ENCODE measurements at regions not wholly inside any gene's neighbourhood (a gene's known extent, or its start where the extent isn't known, plus 50 kb on each side); places are given as distances from the start of the nearest gene placed in this dataset.
"Not testable (repeated sequence)": the region's sequence is repeated elsewhere in the genome, so short reads cannot be mapped to it uniquely, and the experiment has no call there.

GRCh38 chr18:38198956-38199355 is 633.4 kb upstream of the CELF4 start:
- FAIRE-seq (no peak), DNase-seq (ENCODE audit: low spot score) (no peak)

GRCh38 chr18:38198526-38198925 is 632.9 kb upstream of the CELF4 start:
- FAIRE-seq: no peak

GRCh38 chr18:38186491-38186890 is 620.9 kb upstream of the CELF4 start:
- DNase-seq (ENCODE audit: low spot score) (no peak), FAIRE-seq (no peak)

More at GRCh38 chr18:38198526-38198925, 632.9 kb upstream of the CELF4 start:
- no peak for DNase-seq (ENCODE audit: low spot score)

GRCh38 chr18:38174594-38174993 is 609.0 kb upstream of the CELF4 start:
- no peak for FAIRE-seq
- no peak for DNase-seq (ENCODE audit: low spot score)

GRCh38 chr18:38174173-38174572 is 608.6 kb upstream of the CELF4 start:
- FAIRE-seq: no peak
- no peak for DNase-seq (ENCODE audit: low spot score)

- FAIRE-seq (no peak), DNase-seq (ENCODE audit: low spot score) (no peak)
Observed at GRCh38 chr18:38170845-38171244, 605.2 kb upstream of the CELF4 start.

- FAIRE-seq (no peak), DNase-seq (ENCODE audit: low spot score) (no peak)
Observed at GRCh38 chr18:38167623-38168022, 602.0 kb upstream of the CELF4 start.

- FAIRE-seq; DNase-seq (ENCODE audit: low spot score): not testable (repeated sequence)
Observed at GRCh38 chr18:38153116-38153515, 587.5 kb upstream of the CELF4 start.

GRCh38 chr18:38116716-38117115 is 551.1 kb upstream of the CELF4 start:
- no peak for DNase-seq (ENCODE audit: low spot score)
- no peak for FAIRE-seq

- DNase-seq (ENCODE audit: low spot score) (peak; percentile 40), FAIRE-seq (no peak)
Observed at GRCh38 chr18:38115201-38115600, 549.6 kb upstream of the CELF4 start.

- FAIRE-seq: no peak
Observed at GRCh38 chr18:38087538-38087937, 521.9 kb upstream of the CELF4 start.

GRCh38 chr18:38081516-38081915 is 515.9 kb upstream of the CELF4 start:
- FAIRE-seq: no peak
- no peak for DNase-seq (ENCODE audit: low spot score)

More at GRCh38 chr18:38087538-38087937, 521.9 kb upstream of the CELF4 start:
- no peak for DNase-seq (ENCODE audit: low spot score)

GRCh38 chr18:38077229-38077628 is 511.6 kb upstream of the CELF4 start:
- peak; percentile 17 for DNase-seq (ENCODE audit: low spot score)
- no peak for FAIRE-seq

- no peak for FAIRE-seq
- no peak for DNase-seq (ENCODE audit: low spot score)
Observed at GRCh38 chr18:38076346-38077070, 510.9 kb upstream of the CELF4 start.

GRCh38 chr18:38074298-38074876 is 508.8 kb upstream of the CELF4 start:
- no peak for FAIRE-seq
- DNase-seq (ENCODE audit: low spot score): no peak

- FAIRE-seq (no peak), DNase-seq (ENCODE audit: low spot score) (no peak)
Observed at GRCh38 chr18:38067821-38068220, 502.2 kb upstream of the CELF4 start.

- DNase-seq (ENCODE audit: low spot score): no peak
- FAIRE-seq: no peak
Observed at GRCh38 chr18:38067086-38067485, 501.5 kb upstream of the CELF4 start.

GRCh38 chr18:38052879-38053590 is 487.4 kb upstream of the CELF4 start:
- FAIRE-seq: no peak
- DNase-seq (ENCODE audit: low spot score): no peak

- no peak for FAIRE-seq
- no peak for DNase-seq (ENCODE audit: low spot score)
Observed at GRCh38 chr18:38047820-38048219, 482.2 kb upstream of the CELF4 start.

GRCh38 chr18:38046651-38047050 is 481.1 kb upstream of the CELF4 start:
- DNase-seq (ENCODE audit: low spot score) (no peak), FAIRE-seq (no peak)

GRCh38 chr18:38045845-38046244 is 480.2 kb upstream of the CELF4 start:
- FAIRE-seq: no peak
- DNase-seq (ENCODE audit: low spot score): no peak

GRCh38 chr18:38042211-38042890 is 476.8 kb upstream of the CELF4 start:
- FAIRE-seq (no peak), DNase-seq (ENCODE audit: low spot score) (no peak)
